Gastroesophageal sphincter (tissue), 3 donors: ENCODE measurements at regions not wholly inside any gene's neighbourhood (a gene's known extent, or its start where the extent isn't known, plus 50 kb on each side); places are given as distances from the start of the nearest gene placed in this dataset.

Source experiments
- CTCF ChIP-seq, 4 experiments: fragments of 200-600 bp in 2 of 4; fragments of 450-650 bp in 2 of 4; sonication (generic) in 1 of 4; IDR thresholded peaks; one replicate each; pipeline ENCODE4 v1.5.1; 2017 to 2019; ENCODE audit warnings: antibody characterized with exemption in 4 of 4, mild to moderate bottlenecking in 2 of 4, moderate library complexity in 2 of 4
- POLR2AphosphoS5 ChIP-seq: sonication (generic); formaldehyde crosslinking; IDR thresholded peaks from one replicate; pipeline ENCODE4 v1.6.1; 2017; ENCODE audit warnings: antibody characterized with exemption

GRCh38 chr3:94259291-94259690, 196.4 kb downstream of the NSUN3 start:
- TF ChIP-seq CTCF (IDR thresholded peaks at IDR 0.05), result no peak
- no peak for TF ChIP-seq POLR2AphosphoS5
